Kidney (tissue), 13 donors: ENCODE measurements at regions not wholly inside any gene's neighbourhood (a gene's known extent, or its start where the extent isn't known, plus 50 kb on each side); places are given as distances from the start of the nearest gene placed in this dataset.

Experiments
- DNase-seq, 5 donors: peaks; one replicate each; pipeline ENCODE4 v3.0.0-alpha.2; 2013 to 2020
- FAIRE-seq: peaks from 2 replicates; lab custom pipeline; 2012; peaks lifted over from hg19 to GRCh38; lab: Jason Lieb, UNC
- H3K27ac ChIP-seq, 2 donors: one replicate each; pipeline ENCODE4 v1.7.0; 2013; ENCODE audit warnings: low read depth in 2 of 2, low read length in 2 of 2, inconsistent platforms in 1 of 2
- H3K27me3 ChIP-seq: one replicate; pipeline ENCODE4 v1.7.1; 2013; ENCODE audit warnings: low read length, inconsistent platforms; ENCODE audit not compliant: control insufficient read depth, insufficient read depth
- H3K36me3 ChIP-seq, 3 donors: one replicate each; pipeline versions ENCODE4 v1.7.0 to v1.7.1; 2013; ENCODE audit warnings: low read length in 3 of 3, control low read depth in 1 of 3, inconsistent platforms in 1 of 3; ENCODE audit not compliant: insufficient read depth in 3 of 3, control insufficient read depth in 2 of 3
- H3K4me1 ChIP-seq, 3 donors: one replicate each; pipeline versions ENCODE4 v1.7.0 to v1.7.1; 2013; ENCODE audit warnings: low read length in 3 of 3, inconsistent platforms in 1 of 3, low read depth in 1 of 3; ENCODE audit not compliant: control insufficient read depth in 2 of 3, insufficient read depth in 2 of 3
- H3K4me3 ChIP-seq, 3 donors: one replicate each; pipeline versions ENCODE4 v1.7.0 to v1.8.1; 2013; ENCODE audit warnings: low read length in 3 of 3, control low read depth in 1 of 3, inconsistent platforms in 1 of 3
- H3K9ac ChIP-seq, 3 donors: one replicate each; pipeline versions ENCODE4 v1.7.0 to v1.7.1; 2013; ENCODE audit warnings: low read length in 3 of 3, control low read depth in 1 of 3, inconsistent platforms in 1 of 3
- H3K9me3 ChIP-seq, 3 donors: one replicate each; pipeline versions ENCODE4 v1.7.0 to v1.7.1; 2013; ENCODE audit warnings: low read length in 3 of 3, control low read depth in 1 of 3, inconsistent platforms in 1 of 3; ENCODE audit not compliant: control insufficient read depth in 2 of 3, insufficient read depth in 1 of 3
- intact Hi-C: fragments of 100-400 bp; cut with DNase I; formaldehyde crosslinking; loops from one replicate; pipeline ENCODE4 v1.11.1; 2022
- TF ChIP-seq, protein P1 (sequence below): IDR thresholded peaks from 3 replicates; pipeline ENCODE4 v1.5.1; 2012; ENCODE audit warnings: mild to moderate bottlenecking, moderate library complexity, borderline replicate concordance; ENCODE audit not compliant: insufficient read depth; ENCODE audit errors: extremely low read depth
- donor health status: control.
- donor health status: control.
- donor health status: control.
- donor health status: control.
- donor health status: control.
- donor health status: DM: yes; HTN: yes; CAD: no.
- donor health status: Normal renal cell carcinoma (clear cell type).

DNA sequence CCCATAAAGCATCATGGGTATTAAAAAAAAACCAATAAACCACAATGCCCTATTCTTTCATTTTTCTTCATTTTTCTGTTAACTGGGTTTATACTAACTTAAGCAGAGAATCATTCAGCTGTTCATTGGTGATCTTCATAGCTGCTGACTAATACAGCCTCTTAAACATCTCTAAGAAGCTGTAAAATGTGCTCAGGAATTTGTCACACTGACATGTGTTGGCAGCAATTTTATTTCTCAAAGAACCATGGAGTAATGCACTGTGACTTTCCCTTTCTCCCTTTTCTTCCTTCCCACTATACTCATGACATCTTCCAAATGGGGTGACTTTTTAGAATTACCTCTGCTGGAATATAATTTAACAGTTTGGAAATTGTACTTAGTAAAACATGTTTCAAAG, 315.4 kb downstream of the ANTXR2 start:
- Histone ChIP-seq H3K27me3 (no peaks in the 10 kb centered on the region), H3K36me3 (no peaks in the 10 kb centered on the region), H3K4me3 (no peak overlapping the region), H3K4me1 (no peaks in the 10 kb centered on the region), H3K27ac (no peak overlapping the region), H3K9me3 (no peaks in the 10 kb centered on the region), H3K9ac (no peak overlapping the region)
- FAIRE-seq (no peak), DNase-seq (peak in 1 of 5 donors; percentile 29)
- intact Hi-C loops, result no loop called here
- TF ChIP-seq, protein P1, sequence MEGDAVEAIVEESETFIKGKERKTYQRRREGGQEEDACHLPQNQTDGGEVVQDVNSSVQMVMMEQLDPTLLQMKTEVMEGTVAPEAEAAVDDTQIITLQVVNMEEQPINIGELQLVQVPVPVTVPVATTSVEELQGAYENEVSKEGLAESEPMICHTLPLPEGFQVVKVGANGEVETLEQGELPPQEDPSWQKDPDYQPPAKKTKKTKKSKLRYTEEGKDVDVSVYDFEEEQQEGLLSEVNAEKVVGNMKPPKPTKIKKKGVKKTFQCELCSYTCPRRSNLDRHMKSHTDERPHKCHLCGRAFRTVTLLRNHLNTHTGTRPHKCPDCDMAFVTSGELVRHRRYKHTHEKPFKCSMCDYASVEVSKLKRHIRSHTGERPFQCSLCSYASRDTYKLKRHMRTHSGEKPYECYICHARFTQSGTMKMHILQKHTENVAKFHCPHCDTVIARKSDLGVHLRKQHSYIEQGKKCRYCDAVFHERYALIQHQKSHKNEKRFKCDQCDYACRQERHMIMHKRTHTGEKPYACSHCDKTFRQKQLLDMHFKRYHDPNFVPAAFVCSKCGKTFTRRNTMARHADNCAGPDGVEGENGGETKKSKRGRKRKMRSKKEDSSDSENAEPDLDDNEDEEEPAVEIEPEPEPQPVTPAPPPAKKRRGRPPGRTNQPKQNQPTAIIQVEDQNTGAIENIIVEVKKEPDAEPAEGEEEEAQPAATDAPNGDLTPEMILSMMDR, result no peak

DNA sequence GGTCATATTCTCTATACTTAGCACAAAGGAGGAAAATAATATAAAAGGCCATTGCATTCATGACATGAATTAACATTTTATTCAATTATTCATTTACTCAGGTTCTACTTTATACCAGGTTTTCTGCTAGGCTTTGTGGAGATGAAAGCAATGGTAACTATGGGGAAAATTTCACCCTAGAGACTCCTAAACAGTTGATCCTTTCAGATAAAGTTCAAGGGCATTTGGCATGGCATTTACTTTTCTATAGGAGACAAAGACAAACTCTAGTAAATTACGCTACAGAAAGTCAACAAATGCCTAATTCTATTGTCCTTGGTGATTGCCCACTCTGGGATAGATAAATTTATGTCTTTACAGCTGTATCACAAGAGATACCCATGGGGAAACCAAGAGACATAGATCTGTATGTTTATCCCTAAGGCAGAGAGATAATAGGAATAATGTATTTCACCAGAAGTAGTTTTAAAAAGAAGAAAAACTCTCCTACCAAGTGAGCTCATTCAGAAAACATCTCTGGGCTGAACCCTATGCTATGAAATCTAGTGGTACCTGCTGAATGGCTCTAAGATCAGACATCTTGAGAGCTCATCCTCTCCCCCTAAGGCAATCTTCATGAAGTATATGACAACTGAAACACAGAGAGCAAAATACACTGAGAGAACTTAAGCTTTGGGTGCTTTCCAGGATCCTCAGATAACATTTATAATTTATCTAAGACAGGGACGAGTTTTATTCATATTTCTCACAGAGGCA, 316.7 kb downstream of the ANTXR2 start:
- TF ChIP-seq, protein P1, result no peak
- Histone ChIP-seq H3K4me3 (no peak overlapping the region), H3K4me1 (no peaks in the 10 kb centered on the region), H3K9ac (no peak overlapping the region), H3K36me3 (no peaks in the 10 kb centered on the region), H3K9me3 (no peaks in the 10 kb centered on the region), H3K27ac (no peak overlapping the region), H3K27me3 (no peaks in the 10 kb centered on the region)
- FAIRE-seq, result no peak
- intact Hi-C loops, result no loop called here
- no peak for DNase-seq

DNA sequence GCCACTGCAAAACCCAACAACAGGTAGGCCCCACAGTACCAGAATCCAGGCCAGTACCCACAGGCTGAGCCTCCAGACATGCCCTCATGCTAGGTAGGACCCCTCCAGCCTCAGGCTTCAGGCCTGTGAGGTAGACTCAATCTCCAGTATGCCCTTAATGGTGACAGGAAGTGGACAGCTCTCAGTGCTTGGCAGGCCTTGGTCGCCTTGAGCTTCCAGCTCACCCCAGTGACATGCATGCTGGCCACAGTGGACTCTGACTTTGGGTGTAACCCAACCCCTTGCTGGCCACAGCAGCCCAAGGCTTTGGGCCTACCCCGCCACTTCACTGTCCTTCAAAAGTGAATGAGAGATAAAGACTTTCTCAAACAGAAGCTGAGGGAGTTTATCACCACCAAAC, 324.2 kb downstream of the ANTXR2 start:
- Histone ChIP-seq H3K4me1 (no peaks in the 10 kb centered on the region), H3K4me3 (no peak overlapping the region), H3K27ac (no peak overlapping the region), H3K9ac (no peak overlapping the region), H3K27me3 (no peaks in the 10 kb centered on the region), H3K36me3 (no peaks in the 10 kb centered on the region), H3K9me3 (no peaks in the 10 kb centered on the region)
- intact Hi-C loops, result no loop called here
- TF ChIP-seq, protein P1, result no peak
- no peak for FAIRE-seq
- DNase-seq, result peak in 1 of 5 donors; percentile 32
